ENCODE measurements at regions not wholly inside any gene's neighbourhood (a gene's known extent, or its start where the extent isn't known, plus 50 kb on each side); places are given as distances from the start of the nearest gene placed in this dataset.
A peak's percentile ranks its signal among the peaks of the same experiment; 100 is the strongest.

GRCh38 chr16:64094181-64094965 lies 1027.5 kb downstream of the CDH11 start:
- Histone ChIP-seq H3K4me1 (no peaks in the 10 kb centered on the region), H3K27ac (no peak overlapping the region), H3K36me3 (no peaks in the 10 kb centered on the region), H3K27me3 (no peaks in the 10 kb centered on the region), H3K9me3 (no peaks in the 10 kb centered on the region), H3K4me3 (no peak overlapping the region)
- DNase-seq (ENCODE audit: low spot score in 2 of 2), result no peak
- intact Hi-C loops (cut with DNase I), result no loop called here
- TF ChIP-seq CTCF (IDR thresholded peaks at IDR 0.05), result no peak

- Histone ChIP-seq H3K9me3 (no peaks in the 10 kb centered on the region), H3K4me1 (no peaks in the 10 kb centered on the region), H3K36me3 (no peaks in the 10 kb centered on the region), H3K27ac (no peak overlapping the region), H3K4me3 (no peak overlapping the region), H3K27me3 (no peaks in the 10 kb centered on the region)
- no peak for TF ChIP-seq CTCF (IDR thresholded peaks at IDR 0.05)
- DNase-seq (ENCODE audit: low spot score in 2 of 2), result no peak
- intact Hi-C loops (cut with DNase I), result no loop called here
Measured at GRCh38 chr16:64092271-64092670, 1029.6 kb downstream of the CDH11 start.

GRCh38 chr16:64090327-64090726 lies 1031.5 kb downstream of the CDH11 start:
- TF ChIP-seq CTCF (IDR thresholded peaks at IDR 0.05), result no peak
- Histone ChIP-seq H3K4me1 (no peaks in the 10 kb centered on the region), H3K9me3 (no peaks in the 10 kb centered on the region), H3K36me3 (no peaks in the 10 kb centered on the region), H3K27me3 (no peaks in the 10 kb centered on the region), H3K4me3 (no peak overlapping the region), H3K27ac (no peak overlapping the region)
- intact Hi-C loops (cut with DNase I), result no loop called here
- no peak for DNase-seq (ENCODE audit: low spot score in 2 of 2)

- Histone ChIP-seq H3K27ac (no peak overlapping the region), H3K36me3 (no peaks in the 10 kb centered on the region), H3K4me1 (no peaks in the 10 kb centered on the region), H3K4me3 (no peak overlapping the region), H3K27me3 (no peaks in the 10 kb centered on the region), H3K9me3 (no peaks in the 10 kb centered on the region)
- DNase-seq (ENCODE audit: low spot score in 2 of 2), result no peak
- intact Hi-C loops (cut with DNase I), result loop anchor here (10.0 kb wide), 1 partner anchor 1025 kb away; no protein-coding TSS in a partner anchor
- peak in 2 of 3 experiments; percentile 21 to 52 for TF ChIP-seq CTCF (IDR thresholded peaks at IDR 0.05)
Measured at GRCh38 chr16:64089697-64090096, 1032.2 kb downstream of the CDH11 start.

GRCh38 chr16:64088838-64089237 lies 1033.0 kb downstream of the CDH11 start:
- DNase-seq (ENCODE audit: low spot score in 2 of 2), result no peak
- H3K9me3 ChIP-seq, result no peaks in the 10 kb centered on the region
- no peak for TF ChIP-seq CTCF (IDR thresholded peaks at IDR 0.05)
- no peaks in the 10 kb centered on the region for H3K36me3 ChIP-seq
- no peak overlapping the region for H3K27ac ChIP-seq
- H3K4me1 ChIP-seq, result no peaks in the 10 kb centered on the region
- H3K27me3 ChIP-seq, result no peaks in the 10 kb centered on the region
- intact Hi-C loops (cut with DNase I), result loop anchor here (10.0 kb wide), 1 partner anchor 1026 kb away; no protein-coding TSS in a partner anchor
- H3K4me3 ChIP-seq, result no peak overlapping the region

All from ascending aorta (tissue), 2 donors.